ENCODE measurements at regions not wholly inside any gene's neighbourhood (a gene's known extent, or its start where the extent isn't known, plus 50 kb on each side); places are given as distances from the start of the nearest gene placed in this dataset.

GRCh38 chr17:73987395-73987794 lies 216.1 kb upstream of the RPL38 start:
- TF ChIP-seq EP300 (IDR thresholded peaks at IDR 0.05; ENCODE audit: low read depth) (no peak), POLR2AphosphoS5 (IDR thresholded peaks at IDR 0.05) (no peak), CTCF (IDR thresholded peaks at IDR 0.05) (no peak), POLR2A (IDR thresholded peaks at IDR 0.05) (no peak)

Measured in transverse colon (tissue), 4 donors.